GM18499 (cell line): ENCODE measurements at regions not wholly inside any gene's neighbourhood (a gene's known extent, or its start where the extent isn't known, plus 50 kb on each side); places are given as distances from the start of the nearest gene placed in this dataset.
A peak's percentile ranks its signal among the peaks of the same experiment; 100 is the strongest.

Source experiments
- ATAC-seq: cut with Tn5 transposase; IDR thresholded peaks from one replicate; pipeline ENCODE4 v1.9.1; 2021; ENCODE audit warnings: moderate number of reproducible peaks; ENCODE audit not compliant: insufficient read depth, unreplicated experiment

DNA sequence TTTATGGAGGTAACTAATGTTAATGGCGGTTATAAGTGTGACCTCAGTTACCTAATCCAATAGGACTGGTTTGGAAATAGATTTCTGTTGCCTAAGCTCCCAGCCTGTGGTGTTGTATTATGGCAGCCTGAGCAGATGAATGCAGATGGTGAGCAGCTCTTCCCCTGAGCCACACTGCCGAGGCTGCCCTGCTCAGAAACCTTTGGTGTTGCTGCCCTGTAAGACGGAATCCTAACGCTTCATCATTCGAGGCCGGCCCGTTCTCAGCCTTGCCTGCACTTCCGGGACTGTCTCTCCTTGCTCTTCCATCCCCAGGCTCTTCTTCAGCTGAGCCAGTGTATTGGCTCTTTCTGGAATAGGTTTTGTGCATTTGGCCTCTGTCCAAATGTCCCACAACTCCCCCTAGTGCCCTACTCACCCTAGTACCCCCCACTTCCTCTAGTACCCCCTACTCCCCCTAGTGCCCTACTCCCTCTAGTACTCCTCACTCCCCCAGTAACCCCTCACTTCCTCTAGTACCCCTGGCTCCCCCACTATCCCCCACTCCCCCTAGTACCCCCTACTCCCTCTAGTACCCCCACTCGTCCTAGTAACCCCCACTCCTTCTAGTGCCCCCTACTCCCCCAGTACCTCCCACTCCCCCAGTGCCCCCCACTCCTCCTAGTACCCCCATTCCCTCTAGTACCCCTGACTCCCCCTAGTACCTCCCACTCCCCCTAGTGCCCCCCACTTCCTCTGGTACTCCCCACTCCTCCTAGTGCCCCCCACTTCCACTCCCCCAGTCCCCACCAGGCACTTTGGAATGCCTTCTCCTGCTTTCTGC lies 106.0 kb upstream of the TAF1B start:
- no peak for ATAC-seq

DNA sequence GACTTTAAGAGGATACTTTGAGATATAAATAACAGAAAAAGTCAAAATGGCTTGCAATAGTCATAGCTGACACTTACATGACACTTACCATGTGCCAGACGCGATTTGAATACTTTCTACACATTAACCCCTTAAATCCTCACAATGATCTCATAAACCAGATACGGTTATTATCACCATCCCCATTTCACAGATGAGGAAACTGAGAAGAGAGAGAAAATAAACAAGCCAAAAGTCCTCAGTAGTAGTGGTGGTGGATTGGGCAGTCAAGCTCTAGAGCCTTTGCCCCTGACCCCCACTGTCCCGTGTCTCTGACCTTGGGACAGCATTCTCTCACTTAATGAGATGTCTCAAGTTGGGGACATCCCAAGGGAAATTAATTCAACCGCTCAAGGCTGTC lies 105.2 kb upstream of the TAF1B start:
- ATAC-seq, result no peak

DNA sequence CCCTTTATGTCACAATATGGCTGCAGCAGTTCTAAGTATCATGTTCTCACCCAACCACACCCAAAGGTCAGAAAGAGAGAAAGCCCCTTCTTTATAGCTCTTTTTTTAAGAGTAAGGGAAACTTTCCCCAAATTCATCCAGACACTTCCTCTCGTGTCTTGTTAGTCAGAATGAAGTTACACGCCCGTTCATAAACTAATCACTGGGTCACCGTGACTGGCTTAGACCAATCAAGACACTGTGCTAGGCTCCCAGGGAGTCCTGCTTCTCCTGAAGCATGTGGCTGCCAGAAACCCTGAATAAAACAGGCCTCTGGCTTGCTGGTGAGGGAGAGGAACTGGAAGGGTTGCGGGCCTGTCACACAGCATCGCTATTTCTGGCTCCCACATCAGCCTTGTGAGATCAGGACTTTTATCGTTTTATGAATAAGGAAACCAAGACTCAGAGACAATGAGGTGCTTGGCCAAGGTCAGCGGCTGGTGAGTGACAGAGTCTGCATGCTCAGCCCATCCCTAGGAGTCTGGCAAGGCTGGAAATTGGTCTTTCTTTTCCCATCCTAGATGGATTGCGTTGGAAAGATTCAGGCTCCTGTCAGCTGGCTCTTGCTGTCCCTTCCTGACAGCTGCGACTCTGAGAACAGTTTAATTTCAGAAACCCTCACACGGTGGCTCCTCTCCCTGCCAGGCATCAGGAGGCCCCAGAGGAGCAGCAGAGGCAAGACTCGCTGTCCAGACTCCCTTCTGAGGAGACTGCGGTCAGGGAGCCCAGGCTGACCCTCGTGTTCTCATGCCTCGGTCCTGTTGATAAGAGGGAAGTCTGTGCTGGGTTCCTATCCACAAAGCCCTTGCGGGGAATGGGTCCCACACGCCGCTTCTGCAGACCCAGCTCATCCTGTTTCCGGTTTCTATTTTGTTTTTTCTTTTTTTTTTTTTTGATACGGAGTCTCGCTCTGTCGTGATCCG lies 104.5 kb upstream of the TAF1B start:
- no peak for ATAC-seq

DNA sequence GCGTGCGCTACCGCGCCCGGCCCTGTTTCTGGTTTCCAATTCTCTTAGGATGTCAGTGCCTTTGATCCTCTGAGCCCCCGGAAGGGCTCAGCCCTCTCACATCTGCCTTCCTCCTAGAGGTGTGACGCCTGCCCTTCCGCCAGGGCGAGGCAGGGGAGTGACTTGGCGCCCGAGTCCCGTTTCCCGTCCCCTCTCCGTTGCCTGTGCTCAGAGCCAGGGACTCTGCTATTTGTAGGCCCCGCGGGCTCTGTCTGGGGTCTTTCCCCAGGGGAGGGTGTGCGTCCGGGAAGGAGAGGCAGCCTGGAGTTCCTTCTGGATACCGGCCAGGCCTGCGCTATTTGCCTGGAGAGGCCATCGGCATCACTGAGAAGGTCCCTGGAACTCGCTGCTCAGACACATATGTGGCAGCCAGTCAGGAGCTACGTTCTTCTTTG lies 103.7 kb upstream of the TAF1B start:
- ATAC-seq, result no peak

DNA sequence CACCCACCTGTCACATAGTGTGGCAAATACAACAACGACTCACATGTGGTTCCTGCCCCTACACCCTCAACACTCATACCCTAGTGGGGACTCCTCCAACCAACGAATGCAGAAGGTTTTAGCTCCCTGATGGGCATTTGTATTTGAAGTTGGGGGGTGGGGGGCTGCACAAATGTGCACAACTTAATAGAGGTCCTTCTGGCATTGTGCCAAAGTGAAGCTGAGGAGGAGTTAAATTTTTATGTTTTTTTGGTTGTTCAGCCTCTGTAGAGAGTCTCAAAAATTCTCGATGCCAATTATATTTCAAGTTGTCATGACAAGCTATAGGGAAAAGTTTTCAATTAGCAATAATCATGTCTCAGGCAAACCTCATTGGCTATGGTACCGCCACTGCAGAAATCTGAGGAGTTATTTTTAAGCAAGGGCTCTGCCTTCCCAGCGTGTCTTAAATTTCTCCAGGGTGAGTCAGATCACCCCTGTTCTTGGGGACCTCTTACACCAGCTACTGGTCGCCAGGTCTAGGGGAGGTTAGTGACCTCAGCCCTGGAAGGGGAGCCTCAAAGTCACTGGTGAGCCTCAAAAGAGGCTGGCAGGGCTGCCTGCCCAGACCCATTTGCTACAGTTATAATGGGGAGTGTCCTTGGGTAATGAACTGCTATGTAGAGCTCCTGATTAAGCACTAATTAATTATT lies 102.7 kb upstream of the TAF1B start:
- no peak for ATAC-seq

DNA sequence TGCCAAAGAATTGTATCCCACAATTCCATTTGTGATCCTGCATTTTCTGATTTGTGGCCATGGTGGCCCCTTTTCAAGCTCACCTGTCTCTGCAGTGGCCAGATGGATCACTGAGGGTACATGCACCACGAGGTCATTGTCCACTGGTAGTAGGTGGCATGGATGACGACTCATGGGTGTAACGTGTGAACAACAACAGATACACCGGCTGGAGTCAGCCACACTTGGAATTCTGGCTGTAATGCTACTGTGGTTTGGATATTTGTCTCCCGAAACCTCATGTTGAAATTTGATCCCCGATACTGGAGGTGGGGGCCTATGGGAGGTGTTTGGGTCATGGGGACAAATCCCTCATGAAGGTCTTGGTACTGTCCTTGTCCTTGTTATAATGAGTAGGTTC lies 102.2 kb upstream of the TAF1B start:
- ATAC-seq, result no peak

DNA sequence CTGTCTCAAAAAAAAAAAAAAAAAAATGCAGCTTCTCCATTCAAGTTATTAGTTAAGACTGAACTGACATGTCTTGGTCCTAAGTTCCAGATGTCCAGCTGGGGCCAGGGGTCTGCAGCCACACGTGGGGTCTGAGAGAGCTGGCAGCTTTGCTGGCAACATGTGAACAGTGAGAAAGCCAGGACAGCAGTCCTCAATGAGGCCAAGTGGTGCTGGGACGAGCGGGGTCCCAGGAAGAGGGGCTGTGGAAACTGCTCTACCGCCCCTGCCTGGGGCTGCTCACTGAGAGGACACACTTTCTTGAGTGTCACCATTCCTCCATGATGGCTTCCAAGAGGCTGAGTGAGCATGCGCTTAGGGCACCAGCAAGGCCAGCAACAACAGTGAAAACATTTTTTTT lies 100.7 kb upstream of the TAF1B start:
- ATAC-seq, result no peak

DNA sequence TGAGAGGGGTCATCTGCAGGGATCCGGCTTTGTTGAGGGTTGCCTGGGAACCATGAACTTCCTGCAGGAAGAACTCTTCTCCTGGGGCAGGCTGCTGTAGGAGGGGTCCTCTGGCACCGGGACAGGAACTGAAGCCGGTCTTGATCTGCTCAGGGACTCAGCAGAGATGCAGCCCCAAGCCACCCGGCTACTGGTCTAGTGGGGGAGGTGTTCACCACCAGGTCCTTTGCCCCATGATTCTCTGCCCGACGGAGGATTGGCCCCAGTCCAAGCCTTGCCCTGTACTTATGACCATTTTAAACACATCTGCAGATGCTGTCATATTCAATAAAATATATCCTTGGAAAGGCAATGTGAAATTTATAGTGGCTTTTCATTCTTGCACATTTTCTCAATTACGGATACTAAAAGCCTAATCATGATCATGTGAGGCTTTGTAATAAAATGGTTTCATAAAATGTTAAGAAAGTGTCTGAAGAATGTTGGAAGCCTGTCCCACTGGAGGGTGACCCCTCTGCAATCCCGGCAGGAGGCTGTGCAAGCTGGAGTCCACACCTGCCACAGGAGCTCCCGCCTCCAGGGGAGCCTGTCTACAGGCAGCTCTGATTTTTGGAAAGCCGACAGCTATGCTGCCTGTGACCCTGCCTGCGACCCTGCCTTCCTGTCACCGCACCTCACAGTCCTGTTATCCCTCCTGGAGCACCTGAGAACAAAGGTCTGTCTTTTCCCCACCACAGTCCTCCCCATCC lies 98.8 kb upstream of the TAF1B start:
- ATAC-seq, result no peak

DNA sequence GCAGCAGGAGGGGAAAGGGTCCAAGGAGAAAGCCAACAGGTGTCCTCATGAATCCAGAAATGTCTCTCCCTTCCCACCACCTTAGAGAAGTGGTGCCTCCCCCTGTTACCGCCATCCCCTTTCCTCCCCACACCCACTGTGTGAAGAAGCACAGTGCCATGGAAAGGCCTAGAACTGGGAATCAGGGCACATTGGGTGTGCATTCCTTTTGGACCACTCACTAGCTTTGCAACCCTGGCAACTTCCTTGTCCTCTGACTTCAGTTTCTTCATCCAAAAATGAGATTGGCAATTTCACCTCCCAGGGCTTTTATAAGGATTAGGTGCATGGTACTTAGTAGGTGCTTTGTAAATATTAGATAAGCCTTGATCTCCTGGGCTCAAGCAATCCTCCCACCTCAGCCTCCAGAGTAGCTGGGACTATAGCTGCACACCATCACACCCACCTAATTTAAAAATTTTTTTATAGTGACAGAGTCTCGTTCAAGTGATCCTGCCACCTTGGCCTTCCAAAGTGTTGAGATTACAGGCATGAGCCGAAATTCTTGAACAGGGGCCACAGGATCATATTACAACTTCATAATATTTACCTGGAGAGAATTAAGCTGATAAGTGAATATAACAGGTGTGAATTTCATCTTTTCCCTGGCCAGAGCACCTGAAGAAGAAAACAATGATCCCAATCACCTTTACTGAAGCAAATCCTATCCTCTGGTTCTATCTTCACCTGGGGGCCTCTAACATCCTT lies 97.9 kb upstream of the TAF1B start:
- no peak for ATAC-seq

DNA sequence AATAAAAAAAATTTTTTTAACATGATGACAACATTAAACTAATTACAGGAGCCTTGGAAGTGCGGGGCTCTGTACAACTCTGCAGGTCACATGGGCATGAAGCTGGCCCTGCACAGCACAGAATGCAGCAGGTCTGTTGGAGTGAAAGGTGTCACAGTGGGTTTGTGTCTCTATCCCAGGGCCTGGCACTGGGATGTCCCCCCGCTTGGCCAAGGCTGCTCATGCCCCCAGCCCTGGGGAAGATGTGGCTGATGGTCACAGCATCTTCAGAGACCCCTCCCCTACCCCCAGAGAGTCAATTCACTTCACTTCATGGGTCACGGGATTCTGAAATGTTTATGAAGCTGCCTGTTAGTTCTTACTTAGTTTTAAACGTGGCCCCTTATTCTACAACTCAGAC lies 95.9 kb upstream of the TAF1B start:
- ATAC-seq, result no peak

DNA sequence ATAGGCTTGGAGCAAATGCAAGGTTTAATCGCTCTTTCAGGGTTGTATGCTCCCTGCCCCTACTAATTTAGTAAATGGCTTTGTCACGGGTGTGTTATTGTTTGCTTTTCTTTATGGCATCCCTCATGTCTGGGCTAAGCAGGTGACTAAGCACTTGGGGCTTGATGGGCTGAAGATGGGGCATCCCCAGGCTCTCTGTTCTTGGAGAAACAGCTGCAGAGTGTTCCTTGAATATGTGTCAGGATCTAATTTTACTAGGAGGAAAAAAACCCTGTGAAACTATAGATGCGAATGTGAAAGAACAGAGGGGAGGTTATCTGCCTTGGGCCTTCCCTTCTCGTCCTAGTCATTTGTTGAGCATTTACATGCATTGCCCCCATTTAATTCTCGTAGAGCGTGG lies 94.7 kb upstream of the TAF1B start:
- no peak for ATAC-seq

DNA sequence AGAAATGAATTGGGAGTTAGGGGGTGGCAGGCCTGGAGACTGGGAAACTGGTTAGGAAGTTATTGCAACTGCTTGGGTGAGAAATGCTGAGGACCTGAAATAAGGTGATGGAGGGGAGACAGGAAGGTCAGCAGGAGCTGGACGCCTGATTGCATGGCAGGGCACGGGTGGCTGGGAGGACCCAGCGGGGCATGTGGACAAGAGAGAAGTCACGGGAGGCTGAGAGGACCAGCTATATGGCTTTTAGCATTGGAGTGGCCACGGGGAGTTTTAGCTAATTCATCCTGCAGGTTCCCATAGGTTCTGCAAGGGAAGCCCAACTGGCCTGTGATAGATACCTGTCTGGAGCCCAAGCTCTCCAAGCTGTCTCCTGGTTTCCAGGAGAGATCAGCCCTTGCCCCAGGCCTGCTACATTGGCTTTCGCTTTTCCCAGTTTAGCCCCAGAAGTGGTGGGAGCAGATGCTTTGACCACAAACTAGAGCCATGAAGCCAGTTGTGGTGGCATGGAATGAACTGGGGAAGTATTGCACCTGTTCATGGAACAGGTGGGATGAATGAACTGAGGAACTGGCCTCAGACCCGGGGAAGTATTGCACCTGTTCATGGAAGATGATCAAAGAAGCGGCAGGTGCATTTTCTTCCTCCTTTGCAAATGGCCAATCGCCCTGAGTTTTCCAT lies 93.6 kb upstream of the TAF1B start:
- ATAC-seq, result no peak

DNA sequence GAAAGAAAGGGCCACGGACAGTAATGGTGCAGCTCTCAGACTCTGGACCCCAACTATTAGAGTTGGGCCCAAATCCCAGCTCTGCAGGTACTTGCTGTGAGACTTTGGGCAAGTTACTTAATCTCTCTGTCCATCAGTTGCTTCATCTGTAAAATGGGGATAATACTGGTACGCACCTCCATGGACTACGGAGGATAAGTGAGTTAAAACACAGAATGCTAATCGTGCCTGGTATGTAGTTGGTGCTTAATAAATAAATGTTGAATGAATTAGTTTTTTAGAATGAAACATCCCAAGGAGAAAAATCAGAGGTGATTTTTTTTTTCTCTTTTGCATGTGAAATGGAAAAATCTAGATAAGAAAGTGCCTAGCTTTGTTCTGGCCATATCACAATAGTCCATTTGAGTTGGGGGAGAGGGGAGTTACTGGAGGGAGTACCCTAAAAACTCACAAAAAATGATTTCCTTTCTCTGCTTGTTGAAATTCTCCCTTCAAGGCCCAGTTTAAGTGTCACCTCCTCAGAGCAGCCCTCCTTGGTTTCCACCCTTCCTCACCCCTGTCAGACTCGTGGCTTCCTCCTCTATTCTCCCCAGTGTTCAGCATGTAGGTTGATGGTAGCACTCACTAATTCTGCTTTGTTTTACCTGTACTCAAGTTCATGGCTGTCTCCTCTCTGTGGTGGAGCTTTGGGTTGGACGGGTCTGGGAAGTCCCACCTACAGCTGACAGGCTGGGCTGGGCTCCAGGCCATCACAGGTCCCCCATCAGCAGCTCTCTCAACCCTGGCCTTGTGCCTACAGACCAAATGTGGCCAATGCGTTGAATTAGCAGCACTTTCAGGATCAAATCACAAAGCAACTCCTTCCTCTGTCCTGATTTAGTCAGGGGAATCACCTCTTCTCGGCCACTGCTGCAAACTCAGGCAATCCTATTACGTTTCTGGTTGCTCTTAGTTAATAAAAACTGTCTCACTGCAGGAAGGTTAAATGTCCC lies 92.8 kb upstream of the TAF1B start:
- no peak for ATAC-seq

DNA sequence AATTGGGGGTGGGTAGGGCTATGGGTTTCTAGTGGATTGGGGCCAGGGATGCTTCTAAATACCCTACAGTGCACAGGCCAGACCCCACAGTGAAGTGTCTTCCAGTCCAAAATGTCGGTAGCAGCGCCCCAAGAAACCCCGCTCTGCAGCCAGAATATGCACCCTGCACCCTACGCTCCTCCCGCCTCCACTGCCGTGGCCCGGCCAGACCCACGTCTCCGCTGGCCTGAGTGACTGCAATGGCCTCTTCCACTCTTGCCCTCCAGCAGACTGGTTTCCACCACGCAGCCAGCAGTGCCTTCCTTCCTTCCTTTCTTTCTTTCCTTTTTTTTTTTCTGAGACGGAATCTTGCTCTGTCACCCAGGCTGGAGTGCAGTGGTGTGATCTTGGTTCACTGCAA lies 91.4 kb upstream of the TAF1B start:
- ATAC-seq, result no peak

DNA sequence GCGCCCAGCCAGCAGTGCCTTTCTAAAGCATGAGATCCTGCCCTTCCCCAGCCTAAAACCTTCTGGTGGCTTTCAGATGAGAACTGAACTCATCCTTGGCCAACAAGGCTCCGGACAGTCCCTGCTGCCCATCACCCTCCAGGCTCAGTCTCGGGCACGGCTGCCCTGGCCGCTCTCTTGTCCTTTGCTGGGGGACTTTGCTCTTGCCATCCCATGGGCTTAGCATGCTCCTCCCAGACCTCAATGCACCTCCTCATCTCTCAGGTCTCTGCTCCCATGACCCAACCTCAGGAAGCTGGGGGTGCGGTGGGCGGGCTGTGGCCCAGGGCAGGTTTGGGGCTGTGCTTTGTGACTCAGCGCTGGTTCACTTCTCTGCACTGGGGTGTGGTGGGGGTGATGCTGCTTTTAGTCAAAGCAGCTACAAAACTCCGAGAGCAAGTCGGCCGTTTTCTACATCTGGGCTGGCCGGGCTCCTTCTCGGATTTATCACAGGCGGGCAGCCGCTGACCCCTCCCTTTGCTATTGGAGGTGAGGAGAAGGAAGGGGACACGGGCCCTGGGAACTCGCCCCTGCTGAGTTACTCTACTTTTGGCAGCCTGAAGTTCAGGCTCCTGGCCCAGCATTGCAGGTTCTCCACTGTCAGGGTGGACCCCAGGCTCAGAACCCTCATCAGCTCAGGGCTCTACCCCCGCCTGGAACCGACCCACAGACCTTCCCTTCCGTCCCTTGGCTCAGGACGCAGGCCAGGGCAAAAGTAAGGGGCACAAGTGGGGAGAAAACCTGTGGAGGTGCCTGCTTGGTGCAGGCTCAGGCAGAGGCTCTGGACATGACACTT lies 90.6 kb upstream of the TAF1B start:
- no peak for ATAC-seq

DNA sequence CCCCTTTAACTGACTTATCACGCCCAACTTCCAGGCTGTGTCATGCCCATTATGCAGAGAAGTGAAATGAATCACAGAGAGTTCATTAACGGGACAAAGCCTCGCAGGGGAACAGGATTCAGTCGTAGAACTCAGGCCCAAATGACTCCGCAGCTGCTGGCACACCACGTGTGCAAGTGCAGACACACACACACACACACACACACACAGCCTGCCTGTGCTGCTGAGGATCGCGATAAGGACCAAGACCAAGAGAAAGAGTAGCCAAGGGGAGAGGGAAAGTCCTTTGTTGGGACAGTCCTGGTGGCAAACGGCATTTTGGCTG lies 90.0 kb upstream of the TAF1B start:
- ATAC-seq, result peak; percentile 43
